ENCODE measurements at regions not wholly inside any gene's neighbourhood (a gene's known extent, or its start where the extent isn't known, plus 50 kb on each side); places are given as distances from the start of the nearest gene placed in this dataset.

DNA sequence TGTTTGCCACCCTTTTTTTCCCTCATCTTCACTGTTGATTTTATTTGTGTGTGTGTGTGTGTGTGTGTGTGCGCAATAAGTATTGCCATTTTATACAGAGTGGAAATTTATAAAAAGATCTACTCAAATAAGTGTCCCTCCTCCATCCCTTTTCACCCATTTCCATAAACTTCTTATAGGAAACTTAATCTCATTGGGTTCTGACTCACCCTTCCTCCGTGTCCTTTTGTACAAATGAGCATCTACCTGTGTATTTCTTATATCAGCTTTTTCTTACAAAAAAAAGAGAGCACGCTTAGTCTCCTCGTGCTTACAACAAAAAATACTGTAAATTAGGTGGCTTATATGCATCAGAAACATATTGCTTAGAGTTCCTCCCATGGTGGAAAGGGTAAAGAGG lies 711.2 kb upstream of the CDH7 start:
- no peak for TF ChIP-seq CTCF (IDR thresholded peaks at IDR 0.05)
- no peak for TF ChIP-seq POLR2A (IDR thresholded peaks at IDR 0.05)

Measured in Peyer's patch (tissue), 4 donors.